Activated naive CD8-positive, alpha-beta T cell treated with anti-CD3 and anti-CD28 coated beads for 36 hours (primary cell): ENCODE measurements at regions not wholly inside any gene's neighbourhood (a gene's known extent, or its start where the extent isn't known, plus 50 kb on each side); places are given as distances from the start of the nearest gene placed in this dataset.

Experiments
- DNase-seq: peaks from one replicate; pipeline ENCODE4 v3.0.0; 2021
- H3K27ac Mint-ChIP-seq: one replicate; pipeline ENCODE4 v1.8.0; 2022; ENCODE audit warnings: mild to moderate bottlenecking, moderate library complexity, mixed read lengths
- H3K27me3 Mint-ChIP-seq: one replicate; pipeline ENCODE4 v1.8.0; 2022; ENCODE audit warnings: mild to moderate bottlenecking, mixed read lengths
- H3K36me3 Mint-ChIP-seq: one replicate; pipeline ENCODE4 v1.8.0; 2021; ENCODE audit warnings: mild to moderate bottlenecking, mixed read lengths
- H3K4me1 Mint-ChIP-seq: one replicate; pipeline ENCODE4 v1.8.0; 2021; ENCODE audit warnings: mixed read lengths
- H3K4me3 Mint-ChIP-seq: one replicate; pipeline ENCODE4 v1.8.0; 2022; ENCODE audit warnings: mild to moderate bottlenecking, moderate library complexity, mixed read lengths
- H3K9me3 Mint-ChIP-seq: one replicate; pipeline ENCODE4 v1.8.0; 2022; ENCODE audit warnings: mixed read lengths

GRCh38 chr11:130721023-130721681 lies 195.1 kb downstream of the SNX19 start:
- no peaks in the 10 kb centered on the region for H3K9me3 Mint-ChIP-seq
- no peaks in the 10 kb centered on the region for H3K36me3 Mint-ChIP-seq
- DNase-seq = no peak
- H3K4me1 Mint-ChIP-seq = no peaks in the 10 kb centered on the region
- H3K27me3 Mint-ChIP-seq = peaks cover 5% of the 10 kb centered on the region
- no peak overlapping the region for H3K27ac Mint-ChIP-seq
- no peak overlapping the region for H3K4me3 Mint-ChIP-seq

DNA sequence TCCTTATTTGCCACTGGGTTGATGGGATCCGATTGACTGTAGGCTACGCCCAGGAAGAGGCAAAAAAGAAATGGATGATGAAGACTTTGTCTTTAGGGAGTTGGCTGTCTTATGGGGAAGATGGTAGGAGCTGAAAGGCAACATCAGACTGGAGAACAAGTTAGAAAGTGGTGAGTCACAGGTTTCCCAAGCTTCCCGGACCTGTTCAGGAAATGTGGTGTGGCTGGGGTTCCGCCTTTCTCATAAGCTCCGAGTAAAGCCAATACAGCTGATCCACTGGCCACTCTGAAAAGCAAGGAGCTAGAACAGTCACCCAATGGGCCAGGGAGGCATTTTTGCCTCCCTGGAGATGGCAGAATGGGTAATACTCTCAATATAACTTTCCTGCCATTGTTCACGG lies 194.5 kb downstream of the SNX19 start:
- Mint-ChIP-seq H3K9me3 (no peaks in the 10 kb centered on the region), H3K36me3 (no peaks in the 10 kb centered on the region), H3K27ac (no peak overlapping the region), H3K27me3 (peaks cover 5% of the 10 kb centered on the region), H3K4me1 (no peaks in the 10 kb centered on the region), H3K4me3 (no peak overlapping the region)
- no peak for DNase-seq

DNA sequence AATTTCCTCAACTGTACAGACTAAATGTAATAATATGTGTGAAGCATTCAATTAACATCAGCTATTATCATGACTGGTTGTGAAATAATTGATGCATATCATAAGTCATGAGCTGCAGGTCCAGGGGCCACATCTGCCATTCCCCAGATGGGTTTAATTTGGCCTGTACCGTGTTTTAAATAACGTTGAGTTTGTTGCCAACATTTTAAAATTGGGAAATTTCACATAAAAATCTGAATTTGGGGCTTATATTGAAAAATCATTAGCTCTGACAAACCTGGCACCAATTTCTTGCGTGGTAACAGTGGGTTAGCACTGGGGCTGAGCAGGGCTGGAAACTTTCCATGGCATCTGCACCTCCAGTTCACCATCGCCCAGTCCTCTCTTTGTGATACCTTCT lies 193.9 kb downstream of the SNX19 start:
- Mint-ChIP-seq H3K27me3 (peaks cover 5% of the 10 kb centered on the region), H3K4me3 (no peak overlapping the region), H3K4me1 (no peaks in the 10 kb centered on the region), H3K36me3 (no peaks in the 10 kb centered on the region), H3K27ac (no peak overlapping the region), H3K9me3 (no peaks in the 10 kb centered on the region)
- no peak for DNase-seq

- DNase-seq = no peak
- no peak overlapping the region for H3K27ac Mint-ChIP-seq
- H3K27me3 Mint-ChIP-seq = peaks cover 5% of the 10 kb centered on the region
- no peaks in the 10 kb centered on the region for H3K4me1 Mint-ChIP-seq
- no peaks in the 10 kb centered on the region for H3K36me3 Mint-ChIP-seq
- peaks cover 7% of the 10 kb centered on the region for H3K9me3 Mint-ChIP-seq
- H3K4me3 Mint-ChIP-seq = no peak overlapping the region
Measured at GRCh38 chr11:130725421-130726233, 190.7 kb downstream of the SNX19 start.

- Mint-ChIP-seq H3K27me3 (peaks cover 5% of the 10 kb centered on the region), H3K27ac (no peak overlapping the region), H3K4me3 (no peak overlapping the region), H3K9me3 (peaks cover 10% of the 10 kb centered on the region), H3K36me3 (no peaks in the 10 kb centered on the region), H3K4me1 (no peaks in the 10 kb centered on the region)
- no peak for DNase-seq
Measured at GRCh38 chr11:130726234-130727037, 189.8 kb downstream of the SNX19 start.

- Mint-ChIP-seq H3K27me3 (peaks cover 5% of the 10 kb centered on the region), H3K4me1 (no peaks in the 10 kb centered on the region), H3K27ac (no peak overlapping the region), H3K9me3 (peaks cover 10% of the 10 kb centered on the region), H3K4me3 (no peak overlapping the region), H3K36me3 (no peaks in the 10 kb centered on the region)
- DNase-seq = no peak
Measured at GRCh38 chr11:130727157-130728119, 188.8 kb downstream of the SNX19 start.

DNA sequence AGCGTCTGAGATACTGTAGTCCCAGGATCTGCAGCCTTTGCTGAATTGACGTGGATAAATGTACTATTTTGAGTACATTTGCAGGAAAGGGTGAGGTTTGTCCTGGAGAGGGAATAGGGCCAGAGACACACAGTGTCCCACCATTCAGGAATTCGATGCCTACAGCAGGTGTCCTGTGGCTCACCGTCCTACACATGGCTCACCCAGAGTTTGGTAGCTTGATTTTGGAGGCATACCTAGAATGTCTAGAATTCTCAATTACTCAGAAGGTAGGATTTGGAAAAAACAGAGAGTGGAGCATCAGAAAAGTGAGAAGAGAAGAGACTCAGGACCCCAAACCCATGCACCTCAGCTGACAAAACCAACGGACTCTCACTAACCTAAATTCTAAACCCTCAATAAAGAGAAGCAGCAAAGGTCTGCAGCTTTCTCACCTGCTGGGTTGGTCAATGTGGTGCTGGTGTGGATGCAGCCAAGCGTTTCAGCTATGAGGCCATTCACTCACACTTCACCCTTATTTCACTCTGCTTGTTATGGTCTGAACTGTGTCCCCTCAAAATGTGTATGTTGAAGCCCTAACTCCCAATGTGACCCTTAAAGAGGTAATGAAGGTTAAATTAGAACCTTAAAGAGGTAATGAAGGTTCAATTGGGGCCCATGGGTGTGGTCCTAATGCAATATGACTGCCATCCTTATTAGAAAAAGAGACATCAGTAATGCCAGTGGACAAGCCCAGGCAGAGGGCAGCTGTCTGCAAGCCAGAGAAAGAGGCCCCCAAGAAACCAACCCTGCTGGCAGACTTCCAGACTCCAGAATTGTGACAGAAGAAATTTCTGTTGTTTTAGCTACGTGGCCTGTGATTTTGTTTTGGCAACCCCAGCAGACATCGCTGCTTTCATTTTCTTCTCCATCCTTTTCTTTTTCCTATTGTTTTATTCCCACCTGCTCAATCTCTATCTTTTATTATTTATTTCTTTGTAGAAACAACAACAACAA lies 187.8 kb downstream of the SNX19 start:
- Mint-ChIP-seq H3K4me1 (no peaks in the 10 kb centered on the region), H3K36me3 (no peaks in the 10 kb centered on the region), H3K4me3 (no peak overlapping the region), H3K9me3 (peaks cover 12% of the 10 kb centered on the region), H3K27ac (no peak overlapping the region), H3K27me3 (peaks cover 5% of the 10 kb centered on the region)
- no peak for DNase-seq

GRCh38 chr11:130729193-130729592 lies 187.1 kb downstream of the SNX19 start:
- Mint-ChIP-seq H3K36me3 (no peaks in the 10 kb centered on the region), H3K4me3 (no peak overlapping the region), H3K9me3 (peaks cover 14% of the 10 kb centered on the region), H3K27me3 (peaks cover 5% of the 10 kb centered on the region), H3K4me1 (no peaks in the 10 kb centered on the region), H3K27ac (no peak overlapping the region)
- DNase-seq = no peak

GRCh38 chr11:130729678-130730300 lies 186.5 kb downstream of the SNX19 start:
- Mint-ChIP-seq H3K4me3 (no peak overlapping the region), H3K27ac (no peak overlapping the region), H3K9me3 (peaks cover 17% of the 10 kb centered on the region), H3K36me3 (no peaks in the 10 kb centered on the region), H3K27me3 (peaks cover 5% of the 10 kb centered on the region), H3K4me1 (no peaks in the 10 kb centered on the region)
- no peak for DNase-seq

DNA sequence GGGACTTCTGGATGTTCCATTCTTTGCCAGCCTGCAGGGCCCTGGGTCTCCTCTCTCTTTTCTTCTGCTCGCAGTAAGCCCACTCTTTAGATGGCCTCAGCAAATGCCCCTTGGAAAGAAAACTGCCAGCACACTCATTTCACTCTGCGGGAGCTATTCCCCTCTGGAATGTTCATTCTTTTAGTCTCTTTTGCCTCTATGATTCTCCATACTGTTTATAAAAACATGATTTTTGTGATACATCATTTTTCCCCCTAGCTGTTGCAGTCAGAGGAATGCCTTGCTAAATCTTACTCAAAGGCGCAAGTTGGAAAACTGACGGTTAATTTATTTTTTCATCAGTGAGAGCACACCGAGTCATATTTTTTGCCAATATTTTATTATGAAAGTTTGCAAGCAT lies 184.9 kb downstream of the SNX19 start:
- H3K36me3 Mint-ChIP-seq = no peaks in the 10 kb centered on the region
- no peak for DNase-seq
- H3K4me1 Mint-ChIP-seq = no peaks in the 10 kb centered on the region
- peaks cover 19% of the 10 kb centered on the region for H3K9me3 Mint-ChIP-seq
- H3K4me3 Mint-ChIP-seq = no peak overlapping the region
- H3K27ac Mint-ChIP-seq = no peak overlapping the region
- no peaks in the 10 kb centered on the region for H3K27me3 Mint-ChIP-seq

GRCh38 chr11:130732476-130732875 lies 183.8 kb downstream of the SNX19 start:
- H3K9me3 Mint-ChIP-seq = peaks cover 19% of the 10 kb centered on the region
- H3K4me1 Mint-ChIP-seq = no peaks in the 10 kb centered on the region
- no peaks in the 10 kb centered on the region for H3K36me3 Mint-ChIP-seq
- H3K4me3 Mint-ChIP-seq = no peak overlapping the region
- no peak overlapping the region for H3K27ac Mint-ChIP-seq
- H3K27me3 Mint-ChIP-seq = no peaks in the 10 kb centered on the region
- DNase-seq = no peak

DNA sequence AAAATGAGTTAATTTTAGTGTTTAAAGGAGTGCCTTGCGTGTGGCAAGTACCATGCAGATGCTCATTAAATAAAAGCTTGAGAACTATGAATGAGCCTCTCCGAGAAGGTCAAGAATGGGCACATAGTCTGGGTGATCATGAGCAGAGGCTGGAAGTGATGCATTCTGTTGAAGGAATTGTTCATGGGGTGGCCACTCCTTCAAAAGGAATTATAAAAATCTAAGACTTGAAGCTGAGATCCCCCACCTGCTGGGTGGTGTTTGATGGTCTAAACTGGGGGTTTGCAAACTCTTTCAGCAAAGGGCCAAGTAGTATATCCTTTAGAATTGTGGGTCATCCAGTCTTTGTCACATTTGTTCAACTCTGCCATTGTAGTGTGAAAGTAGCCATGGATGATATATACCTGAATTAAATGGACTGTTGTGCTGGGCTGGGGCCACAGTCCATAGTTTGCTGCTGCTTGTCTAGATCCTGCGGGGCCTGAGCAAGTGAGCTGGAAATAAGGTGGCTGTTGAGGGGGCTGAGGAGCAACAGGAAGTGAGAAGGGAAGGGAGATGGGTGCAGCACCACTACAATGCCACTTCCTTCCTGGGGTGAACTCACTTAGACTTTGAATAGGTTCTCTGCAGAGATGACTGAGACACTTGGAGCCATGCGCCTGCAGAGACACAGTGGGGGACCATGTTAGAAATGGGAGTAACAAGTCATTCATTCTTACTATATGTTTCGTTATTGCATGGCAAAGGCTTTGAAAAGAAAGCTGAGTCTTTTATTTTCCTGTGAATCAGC lies 179.0 kb downstream of the SNX19 start:
- Mint-ChIP-seq H3K9me3 (peaks cover 20% of the 10 kb centered on the region), H3K36me3 (no peaks in the 10 kb centered on the region), H3K27me3 (no peaks in the 10 kb centered on the region), H3K4me3 (no peak overlapping the region), H3K4me1 (no peaks in the 10 kb centered on the region), H3K27ac (no peak overlapping the region)
- no peak for DNase-seq
